ENCODE measurements at regions not wholly inside any gene's neighbourhood (a gene's known extent, or its start where the extent isn't known, plus 50 kb on each side); places are given as distances from the start of the nearest gene placed in this dataset.

- no peak for TF ChIP-seq CTCF (IDR thresholded peaks at IDR 0.05)
- TF ChIP-seq REST (IDR thresholded peaks at IDR 0.05; ENCODE audit: insufficient read depth in 1 of 2, low read depth in 2 of 2, low read length in 1 of 2): no peak
- TF ChIP-seq SIN3A (IDR thresholded peaks at IDR 0.05; ENCODE audit: borderline replicate concordance, insufficient read depth, low read depth, low read length): no peak
These were observed 470.5 kb upstream of the ETAA1 start for GRCh38 chr2:66926594-66927112.
